HG03342 (cell line): ENCODE measurements at regions not wholly inside any gene's neighbourhood (a gene's known extent, or its start where the extent isn't known, plus 50 kb on each side); places are given as distances from the start of the nearest gene placed in this dataset.
"Not testable (repeated sequence)": the region's sequence is repeated elsewhere in the genome, so short reads cannot be mapped to it uniquely, and the experiment has no call there.

Experiments used
- ATAC-seq: cut with Tn5 transposase; IDR thresholded peaks from one replicate; pipeline ENCODE4 v1.9.1; 2021; ENCODE audit warnings: mild to moderate bottlenecking, moderate library complexity; ENCODE audit not compliant: unreplicated experiment

- no peak for ATAC-seq
These were observed 151.2 kb downstream of the SLITRK1 start for GRCh38 chr13:83731113-83731512.

- ATAC-seq, result no peak
These were observed 151.6 kb downstream of the SLITRK1 start for GRCh38 chr13:83730674-83731073.

GRCh38 chr13:83722443-83722842, 159.8 kb downstream of the SLITRK1 start:
- ATAC-seq, result no peak

GRCh38 chr13:83716121-83716520, 166.2 kb downstream of the SLITRK1 start:
- no peak for ATAC-seq

- no peak for ATAC-seq
These were observed 168.0 kb downstream of the SLITRK1 start for GRCh38 chr13:83714236-83714635.

- no peak for ATAC-seq
These were observed 172.2 kb downstream of the SLITRK1 start for GRCh38 chr13:83710133-83710515.

- no peak for ATAC-seq
These were observed 172.7 kb downstream of the SLITRK1 start for GRCh38 chr13:83709426-83710132.

GRCh38 chr13:83702021-83702420, 180.3 kb downstream of the SLITRK1 start:
- ATAC-seq, result no peak

GRCh38 chr13:83692800-83693199, 189.5 kb downstream of the SLITRK1 start:
- no peak for ATAC-seq

GRCh38 chr13:83691966-83692365, 190.3 kb downstream of the SLITRK1 start:
- no peak for ATAC-seq

GRCh38 chr13:83681547-83681946, 200.7 kb downstream of the SLITRK1 start:
- ATAC-seq, result no peak

GRCh38 chr13:83677985-83678384, 204.3 kb downstream of the SLITRK1 start:
- no peak for ATAC-seq

- ATAC-seq, result no peak
These were observed 209.7 kb downstream of the SLITRK1 start for GRCh38 chr13:83672612-83673011.

GRCh38 chr13:83667606-83668005, 214.7 kb downstream of the SLITRK1 start:
- ATAC-seq, result no peak

GRCh38 chr13:83666141-83666540, 216.1 kb downstream of the SLITRK1 start:
- no peak for ATAC-seq

GRCh38 chr13:83657281-83657680, 225.0 kb downstream of the SLITRK1 start:
- no peak for ATAC-seq

GRCh38 chr13:83642617-83643016, 239.7 kb downstream of the SLITRK1 start:
- ATAC-seq, result not testable (repeated sequence)

GRCh38 chr13:83634601-83635000, 247.7 kb downstream of the SLITRK1 start:
- no peak for ATAC-seq

GRCh38 chr13:83633746-83634145, 248.5 kb downstream of the SLITRK1 start:
- ATAC-seq, result no peak

GRCh38 chr13:83622422-83622784, 259.9 kb downstream of the SLITRK1 start:
- no peak for ATAC-seq

GRCh38 chr13:83621765-83622421, 260.4 kb downstream of the SLITRK1 start:
- no peak for ATAC-seq

GRCh38 chr13:83620530-83621220, 261.6 kb downstream of the SLITRK1 start:
- no peak for ATAC-seq
